GM20000 (cell line): ENCODE measurements at regions not wholly inside any gene's neighbourhood (a gene's known extent, or its start where the extent isn't known, plus 50 kb on each side); places are given as distances from the start of the nearest gene placed in this dataset.
A peak's percentile ranks its signal among the peaks of the same experiment; 100 is the strongest.

Experiments used
- DNase-seq: peaks from one replicate; pipeline ENCODE4 v3.0.0; 2012; ENCODE audit warnings: low spot score
- TF ChIP-seq, protein P1 (sequence below): IDR thresholded peaks from 2 replicates; pipeline ENCODE4 v1.5.1; 2012; ENCODE audit warnings: mild to moderate bottlenecking, control low read depth; ENCODE audit errors: extremely low read depth, missing control alignments

GRCh38 chr14:65223636-65224035, 121.3 kb upstream of the MAX start:
- TF ChIP-seq, protein P1, sequence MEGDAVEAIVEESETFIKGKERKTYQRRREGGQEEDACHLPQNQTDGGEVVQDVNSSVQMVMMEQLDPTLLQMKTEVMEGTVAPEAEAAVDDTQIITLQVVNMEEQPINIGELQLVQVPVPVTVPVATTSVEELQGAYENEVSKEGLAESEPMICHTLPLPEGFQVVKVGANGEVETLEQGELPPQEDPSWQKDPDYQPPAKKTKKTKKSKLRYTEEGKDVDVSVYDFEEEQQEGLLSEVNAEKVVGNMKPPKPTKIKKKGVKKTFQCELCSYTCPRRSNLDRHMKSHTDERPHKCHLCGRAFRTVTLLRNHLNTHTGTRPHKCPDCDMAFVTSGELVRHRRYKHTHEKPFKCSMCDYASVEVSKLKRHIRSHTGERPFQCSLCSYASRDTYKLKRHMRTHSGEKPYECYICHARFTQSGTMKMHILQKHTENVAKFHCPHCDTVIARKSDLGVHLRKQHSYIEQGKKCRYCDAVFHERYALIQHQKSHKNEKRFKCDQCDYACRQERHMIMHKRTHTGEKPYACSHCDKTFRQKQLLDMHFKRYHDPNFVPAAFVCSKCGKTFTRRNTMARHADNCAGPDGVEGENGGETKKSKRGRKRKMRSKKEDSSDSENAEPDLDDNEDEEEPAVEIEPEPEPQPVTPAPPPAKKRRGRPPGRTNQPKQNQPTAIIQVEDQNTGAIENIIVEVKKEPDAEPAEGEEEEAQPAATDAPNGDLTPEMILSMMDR, result no peak
- no peak for DNase-seq

DNA sequence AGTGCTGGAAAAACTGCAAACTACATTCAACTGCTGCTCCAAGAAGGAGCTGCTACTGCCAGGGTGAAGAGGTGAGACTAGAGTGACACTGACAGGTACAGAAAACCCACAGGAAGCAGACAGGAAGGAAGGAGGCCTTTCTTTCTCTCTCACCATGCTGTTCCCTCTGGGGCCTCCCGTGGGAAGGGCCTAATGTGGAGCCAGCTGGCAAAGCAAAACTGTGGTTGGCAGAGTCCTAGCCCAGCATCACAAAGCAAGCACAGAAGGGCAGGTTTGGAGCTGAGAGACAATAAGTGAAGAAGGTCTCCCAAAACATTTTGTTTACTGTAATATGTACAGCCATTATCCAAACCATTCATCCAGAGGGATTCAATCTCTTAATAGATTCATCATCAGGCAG, 122.5 kb upstream of the MAX start:
- no peak for DNase-seq
- TF ChIP-seq, protein P1, result no peak

GRCh38 chr14:65225299-65226159, 123.2 kb upstream of the MAX start:
- TF ChIP-seq, protein P1, result no peak
- DNase-seq, result no peak

DNA sequence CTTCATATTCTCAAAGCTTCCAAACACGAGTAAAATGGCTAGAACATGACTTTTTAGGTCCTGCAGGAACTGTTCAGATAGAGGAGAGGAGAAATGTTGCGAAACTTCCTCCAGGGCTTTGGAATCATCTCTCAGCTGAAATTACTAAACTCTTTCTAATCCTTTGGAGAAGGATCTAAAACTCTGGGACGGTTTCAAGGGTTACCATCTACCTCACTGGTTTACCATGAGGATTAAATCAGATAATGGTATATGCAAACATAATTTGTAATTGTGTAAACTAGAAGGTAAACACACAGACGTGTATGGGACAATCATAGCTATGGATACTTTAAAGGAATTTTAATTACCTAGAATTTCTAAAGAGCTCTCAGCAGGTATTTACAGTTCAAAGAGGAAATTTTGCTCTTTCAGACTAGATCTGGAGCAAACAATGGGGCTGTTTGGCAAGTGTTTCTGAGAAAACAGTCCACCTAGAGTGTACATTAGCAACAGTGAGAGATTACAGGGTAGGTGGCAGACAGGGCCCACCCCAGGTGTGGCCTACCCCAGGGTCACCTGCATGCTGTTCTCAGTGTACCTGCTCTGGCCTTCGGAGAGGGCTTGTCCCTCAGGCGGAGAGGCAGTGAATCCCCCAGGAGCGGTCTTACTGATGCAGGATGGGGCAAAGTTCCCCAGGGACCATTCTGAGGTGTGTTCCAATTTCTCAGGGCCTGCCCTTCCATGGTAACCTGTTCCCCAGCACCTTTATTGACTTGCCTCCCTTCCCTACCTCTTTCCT, 124.7 kb upstream of the MAX start:
- no peak for DNase-seq
- TF ChIP-seq, protein P1, result no peak

- TF ChIP-seq, protein P1, result no peak
- peak; percentile 71 for DNase-seq
Observed at GRCh38 chr14:65228436-65228835, 126.1 kb upstream of the MAX start.

DNA sequence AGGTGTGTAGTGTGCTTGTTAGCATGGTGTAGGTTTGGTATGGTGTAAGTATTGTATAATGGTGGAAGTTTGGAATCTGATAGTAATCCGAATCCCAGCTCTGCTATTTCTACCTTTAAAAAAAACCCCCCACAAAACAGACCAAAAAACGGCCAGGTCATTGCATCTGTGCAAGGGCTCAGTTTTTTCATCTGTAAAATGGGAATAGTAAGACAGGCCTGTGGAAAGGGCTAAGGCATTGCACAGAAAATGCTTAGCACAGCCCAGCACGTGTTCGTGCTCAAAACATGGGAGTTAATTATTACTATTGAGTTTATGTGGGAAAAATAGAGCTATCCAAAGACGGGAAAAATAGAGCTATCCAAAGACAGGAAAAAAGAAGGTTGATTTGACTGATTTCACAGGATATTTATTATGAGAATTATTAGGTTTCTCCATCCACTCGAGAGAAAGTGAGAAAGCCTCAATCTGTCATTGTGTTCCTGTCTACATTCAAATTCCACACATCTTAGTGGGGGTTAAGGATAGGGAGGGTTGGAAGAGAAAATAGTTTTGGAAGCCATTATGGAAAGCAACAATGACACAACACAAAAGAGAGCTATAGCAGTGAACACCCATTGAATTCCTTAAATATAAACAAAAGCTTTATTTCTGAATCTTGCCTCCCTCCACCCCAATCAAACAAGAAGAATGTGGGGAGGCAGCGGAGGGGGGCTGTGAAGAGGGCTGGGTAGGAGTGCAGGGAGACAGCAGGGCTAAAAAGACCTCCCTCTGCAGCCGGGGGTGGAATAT, 126.8 kb upstream of the MAX start:
- TF ChIP-seq, protein P1, result no peak
- DNase-seq, result no peak
